ENCODE measurements at regions not wholly inside any gene's neighbourhood (a gene's known extent, or its start where the extent isn't known, plus 50 kb on each side); places are given as distances from the start of the nearest gene placed in this dataset.

DNA sequence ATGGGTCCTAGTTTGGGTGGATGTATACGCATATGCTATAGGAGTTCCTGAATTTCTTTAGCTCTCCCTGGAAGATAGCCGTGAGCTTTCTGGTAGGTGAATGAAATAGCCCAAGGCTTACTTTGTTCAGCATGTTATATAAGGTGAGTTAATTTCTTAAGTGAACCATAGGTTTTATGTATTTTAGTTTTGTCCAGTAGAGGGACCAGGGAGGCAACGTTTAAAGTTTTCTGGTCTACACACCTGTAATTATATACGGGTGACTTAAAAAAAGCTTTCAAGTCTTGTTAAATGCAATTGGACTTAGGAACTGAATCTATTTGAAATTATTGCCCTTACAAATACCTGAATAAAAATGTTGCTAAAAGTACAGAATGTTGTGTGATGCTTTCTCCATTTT, 402.5 kb upstream of the DDX18 start:
- no peak for TF ChIP-seq POLR2A (IDR thresholded peaks at IDR 0.05)
- TF ChIP-seq, protein P1, sequence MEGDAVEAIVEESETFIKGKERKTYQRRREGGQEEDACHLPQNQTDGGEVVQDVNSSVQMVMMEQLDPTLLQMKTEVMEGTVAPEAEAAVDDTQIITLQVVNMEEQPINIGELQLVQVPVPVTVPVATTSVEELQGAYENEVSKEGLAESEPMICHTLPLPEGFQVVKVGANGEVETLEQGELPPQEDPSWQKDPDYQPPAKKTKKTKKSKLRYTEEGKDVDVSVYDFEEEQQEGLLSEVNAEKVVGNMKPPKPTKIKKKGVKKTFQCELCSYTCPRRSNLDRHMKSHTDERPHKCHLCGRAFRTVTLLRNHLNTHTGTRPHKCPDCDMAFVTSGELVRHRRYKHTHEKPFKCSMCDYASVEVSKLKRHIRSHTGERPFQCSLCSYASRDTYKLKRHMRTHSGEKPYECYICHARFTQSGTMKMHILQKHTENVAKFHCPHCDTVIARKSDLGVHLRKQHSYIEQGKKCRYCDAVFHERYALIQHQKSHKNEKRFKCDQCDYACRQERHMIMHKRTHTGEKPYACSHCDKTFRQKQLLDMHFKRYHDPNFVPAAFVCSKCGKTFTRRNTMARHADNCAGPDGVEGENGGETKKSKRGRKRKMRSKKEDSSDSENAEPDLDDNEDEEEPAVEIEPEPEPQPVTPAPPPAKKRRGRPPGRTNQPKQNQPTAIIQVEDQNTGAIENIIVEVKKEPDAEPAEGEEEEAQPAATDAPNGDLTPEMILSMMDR (IDR thresholded peaks at IDR 0.05) = no peak
- TF ChIP-seq POLR2AphosphoS5 (IDR thresholded peaks at IDR 0.05) = no peak
